NCI-H2227 treated with DMSO at 0.1 percent for 48 hours (cell line): ENCODE measurements at regions not wholly inside any gene's neighbourhood (a gene's known extent, or its start where the extent isn't known, plus 50 kb on each side); places are given as distances from the start of the nearest gene placed in this dataset.

ENCODE experiments used
- DNase-seq: peaks from one replicate; lab custom pipeline; 2025; lab: John Stamatoyannopoulos, UW

DNA sequence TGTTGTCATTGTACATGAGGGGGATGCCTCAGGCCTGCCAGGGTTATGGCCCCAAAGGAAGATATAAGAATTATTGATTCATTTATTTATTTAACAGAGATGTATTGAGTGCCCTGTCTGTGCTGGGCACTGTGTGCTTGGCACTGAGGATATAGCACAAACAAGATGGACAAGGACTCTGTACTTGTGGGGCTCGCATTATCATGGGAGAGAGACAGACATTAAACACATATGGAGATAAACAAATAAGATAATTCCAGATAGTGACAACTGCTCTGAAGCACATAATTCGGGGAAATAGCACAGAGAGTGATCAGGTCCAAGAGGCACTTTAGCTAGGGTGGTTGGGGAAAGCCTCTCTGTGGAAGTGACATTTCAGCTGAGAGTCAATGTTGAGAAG, 119.8 kb upstream of the ARHGAP20 start:
- no peak for DNase-seq

DNA sequence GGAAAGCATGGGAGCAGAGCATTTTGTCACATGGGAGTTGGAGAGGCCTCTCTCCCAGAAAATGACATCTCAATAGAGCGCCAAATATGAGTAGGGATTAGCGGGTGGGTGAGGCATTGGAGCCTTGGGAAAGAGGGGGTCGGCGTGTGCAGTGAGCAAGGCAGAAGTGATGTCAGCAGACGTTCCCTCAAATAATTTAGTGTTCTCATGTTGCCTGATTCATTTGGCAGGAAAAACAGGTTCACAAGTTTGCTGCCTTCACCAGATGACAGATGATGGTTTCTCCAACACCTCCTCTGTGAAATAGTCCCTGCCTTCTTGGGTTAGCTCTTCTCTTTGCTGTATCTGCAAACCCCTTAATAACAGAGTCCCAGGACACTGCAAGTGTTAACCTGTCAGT, 118.5 kb upstream of the ARHGAP20 start:
- no peak for DNase-seq

DNA sequence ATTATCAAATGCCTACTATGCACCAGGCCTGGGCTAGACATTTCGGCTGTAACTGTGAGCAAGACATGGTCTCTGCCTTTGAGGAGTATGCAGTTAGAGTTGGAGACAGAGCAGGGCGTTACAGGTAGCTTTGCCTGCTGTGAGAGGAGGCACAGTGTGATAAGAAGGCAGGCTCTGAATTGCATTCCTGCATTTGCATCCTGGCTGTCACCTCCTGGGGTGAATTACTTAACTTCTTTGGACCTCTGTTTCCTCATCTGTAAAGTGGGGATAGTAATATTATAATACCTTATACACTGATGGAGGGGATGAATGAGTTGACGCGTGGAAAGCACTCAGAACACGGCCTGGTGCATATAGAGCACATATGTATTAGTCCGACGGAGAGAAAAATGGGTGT, 118.1 kb upstream of the ARHGAP20 start:
- no peak for DNase-seq

DNA sequence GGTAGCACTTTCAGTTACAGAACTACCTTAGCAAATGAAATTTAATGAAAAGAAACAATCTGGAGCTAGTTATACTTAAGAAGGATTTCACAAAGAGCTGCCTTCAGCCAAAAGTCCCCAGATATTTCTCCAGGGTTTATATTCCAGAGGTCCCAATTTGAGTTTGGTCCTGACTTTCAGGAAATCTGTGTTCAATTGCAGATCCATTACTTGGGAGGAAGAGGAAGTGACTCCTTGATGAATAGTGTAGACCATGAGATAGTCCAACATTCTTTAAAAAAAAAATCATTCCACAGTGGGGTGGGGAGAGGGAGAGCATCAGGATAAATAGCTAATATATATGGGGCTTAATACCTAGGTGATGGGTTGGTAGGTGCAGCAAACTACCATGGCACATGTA, 117.6 kb upstream of the ARHGAP20 start:
- DNase-seq: no peak

DNA sequence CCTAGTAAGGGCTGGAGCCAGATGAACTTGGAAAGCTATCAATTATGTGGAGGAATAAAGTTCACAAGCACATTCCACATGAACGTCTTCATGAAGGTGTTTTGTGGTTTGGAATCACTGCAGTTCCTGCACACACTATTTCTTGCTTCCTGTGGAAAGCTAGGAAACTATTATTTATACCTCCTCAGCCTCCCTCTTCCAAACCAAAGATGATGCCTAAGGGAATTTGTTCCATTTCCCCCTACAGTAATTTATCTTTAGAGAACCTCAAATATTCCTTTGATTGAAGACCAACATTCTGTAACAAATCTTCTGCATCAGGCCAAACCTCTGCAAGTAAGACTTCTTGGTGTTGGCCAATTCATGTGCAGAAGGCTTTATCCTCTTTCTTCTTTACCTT, 115.8 kb upstream of the ARHGAP20 start:
- DNase-seq: no peak

DNA sequence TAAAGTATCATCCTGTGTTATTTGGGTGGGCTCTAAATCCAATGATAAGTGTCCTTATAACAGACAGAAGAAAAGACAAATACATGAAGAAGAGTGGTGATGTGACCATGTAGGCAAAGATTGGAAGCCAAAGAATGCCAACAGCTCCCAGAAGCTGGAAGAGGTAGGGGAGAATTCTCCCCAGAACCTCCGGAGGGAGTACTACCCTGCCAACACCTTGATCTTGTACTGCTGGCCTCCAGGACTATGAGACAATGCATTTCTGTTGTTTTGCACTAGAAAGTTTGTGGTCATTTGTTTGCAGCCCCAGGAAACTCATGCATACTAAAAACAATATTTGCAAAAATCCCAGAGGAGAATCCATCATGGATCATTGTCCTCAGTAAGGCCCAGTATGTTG, 115.0 kb upstream of the ARHGAP20 start:
- DNase-seq: no peak

DNA sequence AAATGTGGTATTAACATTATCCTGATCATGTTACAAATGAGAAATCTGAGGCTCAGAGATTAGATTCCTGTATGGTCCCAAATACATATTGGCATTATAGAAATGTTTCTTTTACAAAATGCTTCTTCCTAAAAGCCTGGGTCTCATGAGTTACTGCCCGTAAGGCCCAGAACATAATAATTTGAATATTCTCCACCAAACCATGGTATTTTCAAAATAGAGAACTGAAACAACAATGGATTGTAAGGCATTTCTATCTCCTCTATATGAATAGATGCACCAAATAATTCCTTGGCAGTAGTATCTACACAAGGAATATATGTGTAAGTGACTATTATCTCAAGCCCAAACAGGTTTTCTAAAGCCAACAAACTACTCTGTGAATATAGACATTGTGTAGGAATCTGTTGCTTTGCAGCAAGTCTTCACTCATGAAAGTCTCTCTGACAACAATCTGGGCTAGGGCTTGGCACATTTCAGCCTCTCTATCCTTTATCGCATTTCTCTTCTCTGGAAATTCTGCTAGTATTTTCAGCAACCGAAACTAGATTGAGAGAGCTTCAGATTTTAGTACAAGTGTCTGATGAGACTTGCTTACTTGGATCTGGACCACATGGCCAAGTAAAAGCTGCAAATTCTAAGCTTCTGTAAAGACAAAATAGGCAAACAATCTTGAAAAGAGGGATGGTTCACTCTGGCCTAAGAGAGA, 112.8 kb upstream of the ARHGAP20 start:
- DNase-seq: no peak

DNA sequence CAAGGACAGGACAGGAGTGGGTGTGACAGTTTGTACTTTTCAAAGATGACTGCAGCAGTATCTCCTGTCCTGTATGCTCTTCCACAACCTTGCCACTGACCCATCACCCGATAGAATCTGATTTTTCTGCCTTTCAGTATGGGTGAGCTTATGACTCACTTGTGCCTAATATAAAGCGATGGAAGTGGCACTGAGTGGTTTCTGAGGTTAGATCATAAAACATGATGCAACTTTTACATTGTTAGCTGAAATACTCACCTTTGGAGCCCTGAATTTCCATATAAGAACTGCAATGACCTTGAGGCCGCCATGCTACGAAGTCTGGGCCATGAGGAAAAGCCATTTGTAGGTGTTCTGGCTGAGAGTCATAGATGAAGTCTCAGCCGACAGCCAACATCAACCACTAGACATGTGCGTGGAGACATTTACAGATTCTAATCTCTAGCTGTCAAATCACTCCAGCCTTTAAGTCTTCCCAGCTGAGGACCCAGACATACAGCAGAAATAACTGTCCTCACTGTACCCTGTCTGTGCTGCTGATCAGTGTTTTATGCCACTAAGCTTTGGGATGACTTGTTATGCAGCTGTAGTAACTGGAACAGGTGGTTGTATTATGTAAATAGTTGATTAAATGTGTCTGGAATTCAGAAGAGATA, 105.9 kb upstream of the ARHGAP20 start:
- DNase-seq: no peak

DNA sequence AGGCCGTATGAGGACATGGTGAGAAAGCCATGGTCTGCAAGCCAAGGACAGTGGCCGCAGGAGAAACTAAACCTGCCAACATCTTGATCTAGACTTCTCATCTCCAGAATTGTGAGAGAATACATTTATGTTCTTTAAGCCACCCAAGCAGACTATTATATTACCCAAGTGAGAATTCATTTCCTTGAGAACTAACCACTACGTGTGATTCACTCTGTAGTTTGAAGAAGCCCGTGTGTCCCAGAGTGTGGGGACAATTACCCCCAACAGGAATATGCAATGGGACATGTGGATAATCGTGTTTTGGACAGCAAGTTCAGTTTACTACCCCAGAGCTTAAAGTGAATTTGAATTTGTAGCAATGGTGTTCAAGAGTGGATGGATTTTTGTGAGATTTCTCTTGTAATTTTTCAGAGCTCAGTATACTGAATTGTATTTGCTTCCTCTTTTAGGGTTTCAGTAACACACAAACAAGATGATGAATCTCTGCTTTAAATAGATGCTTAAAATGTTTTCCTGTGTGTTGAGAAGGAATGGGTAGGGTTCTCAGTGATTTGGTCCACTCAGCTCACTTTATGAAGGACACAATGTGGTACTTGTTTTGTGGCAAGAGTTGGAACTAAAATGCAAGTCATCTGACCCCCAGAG, 100.0 kb upstream of the ARHGAP20 start:
- no peak for DNase-seq

DNA sequence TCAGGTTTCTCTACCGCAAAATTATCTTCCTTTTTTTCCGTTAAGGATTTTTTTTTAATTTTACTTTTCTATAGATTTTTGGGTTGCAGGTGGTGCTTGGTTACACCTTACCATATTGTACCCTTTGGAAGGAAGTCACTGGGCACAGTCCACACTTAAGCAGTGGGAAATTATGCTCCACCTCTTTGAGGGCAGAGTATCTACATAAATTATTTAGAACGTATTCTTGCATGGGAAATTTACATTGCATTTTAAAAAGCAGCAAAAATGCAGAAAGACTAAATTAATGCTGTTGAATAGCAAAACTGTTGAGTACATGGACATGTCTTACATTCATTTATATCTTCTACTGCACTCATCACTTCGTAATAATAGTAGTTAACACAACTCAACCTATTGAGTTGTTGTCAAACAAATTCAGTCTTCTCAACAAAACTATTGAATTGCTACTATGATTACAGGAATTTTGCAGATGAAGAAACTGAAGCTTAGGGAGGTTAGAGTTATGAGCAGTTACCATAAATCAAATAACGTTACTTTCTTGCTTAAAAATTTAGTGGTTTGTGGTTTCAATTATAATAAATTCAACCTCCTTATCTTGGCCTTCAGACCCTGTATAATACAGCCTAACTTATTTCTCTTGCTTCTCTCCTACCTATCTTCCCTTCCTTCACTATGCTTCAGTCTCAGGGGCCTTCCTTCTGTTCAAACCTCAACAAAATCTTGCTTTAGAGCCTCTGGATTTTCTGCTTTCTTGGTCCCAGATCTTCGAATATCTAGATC, 97.4 kb upstream of the ARHGAP20 start:
- DNase-seq: no peak

DNA sequence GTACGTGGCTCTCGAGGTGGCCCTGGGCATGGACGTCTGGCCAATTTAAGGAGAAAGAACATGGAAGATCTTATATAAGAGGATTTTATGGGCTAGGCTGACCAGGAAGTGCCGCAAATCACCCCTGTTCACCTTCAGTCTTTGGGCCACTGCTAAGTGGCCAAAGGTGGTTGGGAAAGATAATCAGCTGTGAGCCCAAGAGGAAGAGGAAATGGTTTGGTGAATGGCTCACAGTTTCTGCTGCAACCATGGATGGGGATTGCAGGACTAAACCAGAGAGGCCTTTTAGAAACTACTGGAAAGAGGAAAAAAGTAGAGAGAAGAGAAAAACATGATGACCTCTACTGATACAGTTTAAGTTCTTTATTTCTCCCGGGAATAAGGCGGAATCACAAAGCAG, 96.0 kb upstream of the ARHGAP20 start:
- no peak for DNase-seq

DNA sequence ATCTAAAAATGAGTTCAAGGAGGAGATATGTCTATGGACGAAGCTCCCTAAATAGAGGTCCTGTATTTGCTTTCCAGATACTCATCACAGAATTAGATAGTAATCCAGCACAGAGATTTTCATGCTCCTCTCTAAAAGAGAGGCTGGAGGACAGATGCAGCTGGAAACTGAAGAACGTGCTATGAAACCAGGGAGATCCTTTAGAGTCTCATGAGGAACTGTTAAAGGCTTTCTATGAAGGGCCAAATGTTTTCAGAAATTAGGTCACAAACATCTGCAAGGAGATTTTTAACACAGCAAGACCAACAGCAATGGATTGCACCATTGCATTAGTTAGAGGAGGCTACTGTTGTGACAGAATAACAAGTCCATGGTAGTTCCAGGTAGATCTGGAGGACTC, 95.6 kb upstream of the ARHGAP20 start:
- DNase-seq: no peak

DNA sequence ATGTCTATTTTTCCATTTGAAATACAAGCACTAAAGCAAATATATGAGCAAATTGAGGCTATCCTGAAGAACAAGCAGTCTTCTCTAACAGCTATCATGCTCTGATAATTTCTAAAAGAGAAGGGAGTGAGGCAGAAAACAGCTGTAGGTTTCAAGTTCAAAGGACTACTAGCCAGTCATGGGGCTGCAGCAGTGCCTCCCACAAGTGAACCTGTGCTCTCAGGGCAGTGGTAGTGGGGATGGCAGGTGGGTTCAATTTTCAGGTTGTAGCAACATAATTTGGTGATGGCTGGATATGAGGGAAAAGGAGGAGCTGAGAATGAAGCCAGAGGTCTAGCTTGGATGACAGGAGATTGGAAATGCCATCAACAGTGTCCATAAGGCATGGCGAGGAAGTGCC, 93.5 kb upstream of the ARHGAP20 start:
- no peak for DNase-seq

DNA sequence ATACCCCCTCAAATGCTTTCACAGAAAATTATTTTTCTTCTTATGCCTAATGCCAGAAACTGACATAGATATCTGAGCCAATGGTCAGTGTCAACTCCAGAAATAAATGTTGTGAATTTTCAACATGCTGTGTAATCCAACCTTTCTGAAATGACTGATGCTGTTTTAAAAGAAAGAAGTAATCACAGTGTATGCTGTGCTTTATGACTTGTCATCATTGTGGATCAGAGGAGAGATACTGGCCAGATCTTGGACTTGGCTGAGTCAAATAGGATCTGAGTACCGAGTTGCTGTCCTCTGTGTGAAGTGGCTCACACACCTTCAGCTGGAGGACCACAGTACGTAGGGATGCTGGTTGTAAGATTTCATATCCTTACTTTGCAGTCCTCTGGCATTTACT, 89.9 kb upstream of the ARHGAP20 start:
- no peak for DNase-seq

DNA sequence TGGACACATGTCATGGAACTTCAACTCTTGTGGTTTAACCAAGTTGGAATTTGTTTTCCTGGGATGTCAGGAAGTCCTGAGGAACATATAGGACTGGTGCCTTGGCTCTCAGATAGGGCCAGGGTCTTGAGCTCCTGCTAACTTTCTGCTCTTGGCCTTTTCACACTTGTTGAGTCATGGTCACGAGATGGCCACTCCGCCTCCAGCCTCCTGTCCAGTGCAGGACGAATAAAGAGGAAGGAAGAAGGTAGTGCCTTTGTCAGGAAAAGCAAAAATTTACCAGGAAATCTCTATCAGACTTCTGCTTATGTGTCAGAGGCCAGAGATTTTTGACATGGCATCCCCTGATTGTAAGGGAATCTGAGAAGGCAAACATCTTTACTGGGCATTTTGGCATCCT, 89.1 kb upstream of the ARHGAP20 start:
- no peak for DNase-seq

DNA sequence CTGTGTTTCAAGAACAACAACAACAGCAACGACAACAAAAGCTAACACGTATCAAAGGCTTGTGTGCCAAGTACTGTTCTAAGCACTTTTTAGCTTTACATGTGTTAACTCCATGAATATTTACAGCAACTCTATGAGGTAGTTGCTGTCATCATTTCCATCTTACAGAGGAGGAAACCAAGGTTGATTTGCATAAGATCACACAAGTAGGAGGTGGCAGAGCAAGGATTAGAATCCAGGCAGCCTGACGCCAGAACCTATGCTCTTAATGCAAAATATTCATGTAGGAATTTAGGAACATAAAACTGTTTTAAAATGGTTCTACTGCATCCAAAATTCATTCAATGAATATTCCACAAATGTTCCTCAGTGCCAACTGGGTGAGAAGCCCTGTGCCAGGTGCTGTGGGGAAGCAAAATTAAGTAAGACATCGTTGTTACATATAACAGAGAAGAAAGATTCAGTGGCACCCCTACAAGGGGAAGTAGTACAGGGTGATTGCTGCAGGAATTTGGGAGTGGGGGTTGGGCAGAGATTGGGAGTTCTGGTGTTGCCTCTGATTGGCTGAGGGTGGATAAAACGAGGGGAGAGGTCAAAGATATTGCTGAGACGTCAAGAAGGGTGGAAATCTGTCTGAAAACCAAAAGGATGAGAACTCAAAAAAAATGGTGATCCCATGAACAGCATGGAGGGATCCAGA, 86.1 kb upstream of the ARHGAP20 start:
- DNase-seq: no peak

DNA sequence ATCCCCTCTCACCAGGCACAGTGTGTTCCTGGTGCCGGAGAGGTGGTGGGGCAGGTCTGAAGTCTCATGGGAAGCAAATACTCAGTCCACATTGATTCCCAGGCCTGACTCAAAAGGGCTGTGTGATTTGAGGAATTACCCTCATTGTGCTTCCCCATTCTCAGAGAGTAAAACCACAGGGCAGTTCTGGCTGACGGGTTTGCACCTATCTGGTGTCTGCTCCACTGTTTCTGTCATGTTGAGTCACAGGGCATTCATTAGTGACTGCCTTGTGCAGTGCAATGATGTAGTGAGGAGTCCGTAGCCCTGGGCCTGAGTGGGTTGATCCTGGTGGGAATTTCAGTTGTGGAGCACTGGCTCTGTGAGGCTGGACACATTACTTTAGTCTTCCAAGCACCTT, 85.2 kb upstream of the ARHGAP20 start:
- DNase-seq: no peak

DNA sequence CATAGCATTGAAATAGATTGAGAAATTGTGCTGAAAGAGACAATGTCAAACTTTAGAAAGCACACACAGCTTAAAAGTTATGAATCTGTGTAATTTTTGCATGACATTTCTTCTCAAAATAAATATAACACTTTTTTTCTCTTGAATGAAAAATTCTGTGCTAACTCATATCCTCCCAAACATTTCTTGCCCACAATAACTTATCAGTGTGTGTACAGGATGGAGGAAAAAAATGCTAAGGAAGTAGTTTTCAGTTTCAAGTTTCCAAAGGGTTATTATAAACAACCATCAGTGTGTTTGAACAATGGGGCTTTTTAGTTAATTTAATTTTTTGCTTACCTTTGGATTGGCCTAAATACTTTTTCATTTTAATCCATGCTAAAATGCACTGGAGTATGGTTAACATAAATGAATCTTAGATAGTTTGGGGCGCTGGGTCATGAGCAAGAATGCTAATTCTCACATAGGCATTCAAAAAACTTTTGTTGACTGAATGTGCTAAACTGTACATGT, 82.9 kb upstream of the ARHGAP20 start:
- no peak for DNase-seq

DNA sequence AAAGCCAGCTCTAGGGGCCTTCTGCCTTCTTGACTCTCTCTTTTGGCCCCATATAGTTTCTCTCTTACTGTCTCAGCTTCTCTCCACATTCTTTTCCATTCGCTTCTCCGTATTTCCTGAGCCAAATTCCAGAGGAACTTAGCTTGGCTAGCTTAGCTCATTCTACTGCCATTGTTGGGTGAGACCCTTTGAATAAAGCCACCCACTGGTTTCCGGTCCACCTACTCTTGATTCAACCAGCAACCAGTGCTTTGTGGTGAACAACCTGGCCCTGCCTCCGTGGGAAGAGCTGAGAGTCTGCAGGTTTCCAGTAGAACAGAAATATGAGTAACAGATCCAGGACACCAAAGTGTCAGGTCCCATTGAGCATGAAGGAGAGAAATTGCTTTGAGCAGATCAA, 81.3 kb upstream of the ARHGAP20 start:
- no peak for DNase-seq

DNA sequence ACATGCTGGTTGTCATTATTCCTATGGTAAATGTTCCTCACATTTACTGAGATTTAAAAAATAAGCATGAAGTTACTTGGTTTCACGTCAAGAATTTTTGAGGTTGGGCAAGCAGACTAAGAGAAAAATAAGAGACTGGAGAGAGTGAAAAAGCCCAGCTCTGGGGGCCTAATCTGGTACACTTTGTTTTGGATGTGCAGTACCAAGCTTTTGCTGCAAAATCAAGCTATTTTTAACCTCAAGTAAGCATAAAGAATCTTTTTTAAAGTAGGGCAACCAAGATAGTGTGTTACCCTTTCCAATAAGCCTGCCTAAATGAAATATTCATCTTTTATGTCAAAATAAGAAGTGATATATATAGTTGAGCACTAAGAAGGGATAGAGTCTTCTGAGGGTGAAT, 79.4 kb upstream of the ARHGAP20 start:
- DNase-seq: no peak

DNA sequence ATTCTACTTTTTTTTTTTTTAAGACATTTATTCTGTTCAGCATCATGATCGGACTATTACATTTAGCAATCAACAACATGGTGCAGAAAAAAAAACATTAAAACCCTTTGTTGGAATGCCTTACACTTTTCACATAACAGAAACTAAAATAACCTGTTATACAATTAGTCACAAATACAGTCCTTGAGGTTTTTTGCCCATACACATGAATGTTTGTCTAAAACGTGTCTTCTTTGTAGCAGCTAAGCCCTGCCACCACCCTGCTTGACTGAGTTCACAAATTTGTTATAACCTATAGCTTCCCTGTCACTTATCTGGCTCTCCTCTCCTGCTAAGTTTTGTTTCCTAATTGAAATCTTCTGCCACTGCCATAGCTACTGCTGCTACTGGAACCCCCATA, 75.4 kb upstream of the ARHGAP20 start:
- no peak for DNase-seq
